ENCODE measurements at regions not wholly inside any gene's neighbourhood (a gene's known extent, or its start where the extent isn't known, plus 50 kb on each side); places are given as distances from the start of the nearest gene placed in this dataset.

DNA sequence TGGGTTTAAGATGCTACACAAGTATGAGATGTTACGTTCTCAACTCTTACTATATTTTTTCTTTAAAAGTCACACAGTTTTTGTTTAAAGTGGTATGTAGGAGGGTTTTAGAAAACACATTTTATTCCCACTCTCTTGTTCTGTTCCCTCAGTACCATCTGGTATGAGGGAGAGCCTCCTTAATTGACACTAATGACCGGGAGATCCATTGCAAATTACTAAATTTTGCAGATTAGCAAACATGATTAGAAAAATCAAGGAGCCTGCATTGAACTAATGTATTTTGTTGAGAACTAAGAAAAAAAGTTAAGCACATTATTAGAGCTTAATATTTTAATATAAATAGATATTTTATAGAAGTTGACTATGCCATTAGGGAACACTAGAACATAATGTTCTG is 87.3 kb upstream of the UNC5C start:
- TF ChIP-seq, protein P1, sequence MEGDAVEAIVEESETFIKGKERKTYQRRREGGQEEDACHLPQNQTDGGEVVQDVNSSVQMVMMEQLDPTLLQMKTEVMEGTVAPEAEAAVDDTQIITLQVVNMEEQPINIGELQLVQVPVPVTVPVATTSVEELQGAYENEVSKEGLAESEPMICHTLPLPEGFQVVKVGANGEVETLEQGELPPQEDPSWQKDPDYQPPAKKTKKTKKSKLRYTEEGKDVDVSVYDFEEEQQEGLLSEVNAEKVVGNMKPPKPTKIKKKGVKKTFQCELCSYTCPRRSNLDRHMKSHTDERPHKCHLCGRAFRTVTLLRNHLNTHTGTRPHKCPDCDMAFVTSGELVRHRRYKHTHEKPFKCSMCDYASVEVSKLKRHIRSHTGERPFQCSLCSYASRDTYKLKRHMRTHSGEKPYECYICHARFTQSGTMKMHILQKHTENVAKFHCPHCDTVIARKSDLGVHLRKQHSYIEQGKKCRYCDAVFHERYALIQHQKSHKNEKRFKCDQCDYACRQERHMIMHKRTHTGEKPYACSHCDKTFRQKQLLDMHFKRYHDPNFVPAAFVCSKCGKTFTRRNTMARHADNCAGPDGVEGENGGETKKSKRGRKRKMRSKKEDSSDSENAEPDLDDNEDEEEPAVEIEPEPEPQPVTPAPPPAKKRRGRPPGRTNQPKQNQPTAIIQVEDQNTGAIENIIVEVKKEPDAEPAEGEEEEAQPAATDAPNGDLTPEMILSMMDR (IDR thresholded peaks at IDR 0.05), result no peak
- no peak for TF ChIP-seq POLR2AphosphoS5 (IDR thresholded peaks at IDR 0.05)
